Mesothelial cell of epicardium (in vitro differentiated cells): ENCODE measurements at regions not wholly inside any gene's neighbourhood (a gene's known extent, or its start where the extent isn't known, plus 50 kb on each side); places are given as distances from the start of the nearest gene placed in this dataset.

Experiments
- DNase-seq, 2 experiments: peaks; one replicate each; pipeline ENCODE4 v3.0.0; 2021; ENCODE audit warnings: low spot score in 2 of 2; ENCODE audit not compliant: unreplicated experiment in 2 of 2
- H3K27ac Mint-ChIP-seq: 2 replicates; pipeline ENCODE4 v1.8.0; 2021; ENCODE audit warnings: mixed read lengths
- H3K27me3 Mint-ChIP-seq: 2 replicates; pipeline ENCODE4 v1.8.0; 2021; ENCODE audit warnings: low read depth, mixed read lengths
- H3K36me3 Mint-ChIP-seq: 2 replicates; pipeline ENCODE4 v1.8.0; 2021; ENCODE audit warnings: mixed read lengths
- H3K4me1 Mint-ChIP-seq: 2 replicates; pipeline ENCODE4 v1.8.0; 2021; ENCODE audit warnings: mixed read lengths
- H3K4me3 Mint-ChIP-seq: 2 replicates; pipeline ENCODE4 v1.8.0; 2021; ENCODE audit warnings: mild to moderate bottlenecking, moderate library complexity, mixed read lengths
- H3K9me3 Mint-ChIP-seq: 2 replicates; pipeline ENCODE4 v1.8.0; 2021; ENCODE audit warnings: mixed read lengths
- CTCF ChIP-seq: fragments of 200-600 bp; sonication (generic); IDR thresholded peaks from one replicate; pipeline ENCODE4 v1.5.0; 2021; ENCODE audit warnings: antibody characterized with exemption; ENCODE audit not compliant: unreplicated experiment

- Mint-ChIP-seq H3K4me1 (peaks cover 28% of the 10 kb centered on the region), H3K27ac (no peak overlapping the region), H3K4me3 (no peak overlapping the region), H3K36me3 (no peaks in the 10 kb centered on the region), H3K27me3 (peaks cover 34% of the 10 kb centered on the region), H3K9me3 (no peaks in the 10 kb centered on the region)
- DNase-seq = no peak
- TF ChIP-seq CTCF = no peak
Measured at GRCh38 chr17:56697190-56697589, 103.7 kb downstream of the NOG start.

GRCh38 chr17:56699186-56699894 lies 105.8 kb downstream of the NOG start:
- Mint-ChIP-seq H3K27ac (peak overlapping the region; percentile 95), H3K4me3 (peak overlapping the region; percentile 8), H3K9me3 (no peaks in the 10 kb centered on the region), H3K36me3 (no peaks in the 10 kb centered on the region), H3K4me1 (peaks cover 29% of the 10 kb centered on the region), H3K27me3 (peaks cover 33% of the 10 kb centered on the region)
- TF ChIP-seq CTCF = no peak
- peak; percentile 77 to 83 for DNase-seq

GRCh38 chr17:56700919-56701420 lies 107.5 kb downstream of the NOG start:
- no peaks in the 10 kb centered on the region for H3K36me3 Mint-ChIP-seq
- TF ChIP-seq CTCF = no peak
- no peak overlapping the region for H3K4me3 Mint-ChIP-seq
- H3K27ac Mint-ChIP-seq = peak overlapping the region; percentile 74
- H3K4me1 Mint-ChIP-seq = peaks cover 38% of the 10 kb centered on the region
- H3K9me3 Mint-ChIP-seq = no peaks in the 10 kb centered on the region
- peaks cover 29% of the 10 kb centered on the region for H3K27me3 Mint-ChIP-seq
- no peak for DNase-seq

- Mint-ChIP-seq H3K27me3 (peaks cover 12% of the 10 kb centered on the region), H3K4me1 (peaks cover 34% of the 10 kb centered on the region), H3K9me3 (no peaks in the 10 kb centered on the region), H3K27ac (peak overlapping the region; percentile 97), H3K36me3 (no peaks in the 10 kb centered on the region), H3K4me3 (peak overlapping the region; percentile 43)
- TF ChIP-seq CTCF = no peak
- peak; percentile 29 to 53 for DNase-seq
Measured at GRCh38 chr17:56707312-56708219, 114.1 kb downstream of the NOG start.

- no peak for TF ChIP-seq CTCF
- H3K27ac Mint-ChIP-seq = peak overlapping the region; percentile 97
- no peak for DNase-seq
- peaks cover 10% of the 10 kb centered on the region for H3K27me3 Mint-ChIP-seq
- H3K4me1 Mint-ChIP-seq = peaks cover 34% of the 10 kb centered on the region
- no peaks in the 10 kb centered on the region for H3K36me3 Mint-ChIP-seq
- no peaks in the 10 kb centered on the region for H3K9me3 Mint-ChIP-seq
- H3K4me3 Mint-ChIP-seq = no peak overlapping the region
Measured at GRCh38 chr17:56708220-56708558, 114.7 kb downstream of the NOG start.
